Vagina (tissue), 2 donors: ENCODE measurements at regions not wholly inside any gene's neighbourhood (a gene's known extent, or its start where the extent isn't known, plus 50 kb on each side); places are given as distances from the start of the nearest gene placed in this dataset.

Experiments
- POLR2A ChIP-seq, 2 donors: fragments of 450-650 bp; IDR thresholded peaks; one replicate each; pipeline ENCODE4 v1.6.1; 2017; ENCODE audit warnings: antibody characterized with exemption in 2 of 2, mild to moderate bottlenecking in 2 of 2, moderate library complexity in 2 of 2
- POLR2AphosphoS5 ChIP-seq, 2 donors: sonication (generic); formaldehyde crosslinking; IDR thresholded peaks; one replicate each; pipeline ENCODE4 v1.9.0; 2017; ENCODE audit warnings: antibody characterized with exemption in 2 of 2, mild to moderate bottlenecking in 2 of 2, low read depth in 1 of 2; ENCODE audit not compliant: insufficient read depth in 1 of 2
- TF ChIP-seq, protein P1 (sequence below), 3 experiments: fragments of 450-650 bp in 2 of 3; fragments of 200-600 bp in 1 of 3; sonication (generic) in 1 of 3; IDR thresholded peaks; one replicate each; pipeline ENCODE4 v1.5.1; 2017 to 2019; ENCODE audit warnings: antibody characterized with exemption in 3 of 3, mild to moderate bottlenecking in 2 of 3, moderate library complexity in 2 of 3

GRCh38 chr5:34452170-34452828 lies 203.8 kb upstream of the RAI14 start:
- TF ChIP-seq, protein P1, sequence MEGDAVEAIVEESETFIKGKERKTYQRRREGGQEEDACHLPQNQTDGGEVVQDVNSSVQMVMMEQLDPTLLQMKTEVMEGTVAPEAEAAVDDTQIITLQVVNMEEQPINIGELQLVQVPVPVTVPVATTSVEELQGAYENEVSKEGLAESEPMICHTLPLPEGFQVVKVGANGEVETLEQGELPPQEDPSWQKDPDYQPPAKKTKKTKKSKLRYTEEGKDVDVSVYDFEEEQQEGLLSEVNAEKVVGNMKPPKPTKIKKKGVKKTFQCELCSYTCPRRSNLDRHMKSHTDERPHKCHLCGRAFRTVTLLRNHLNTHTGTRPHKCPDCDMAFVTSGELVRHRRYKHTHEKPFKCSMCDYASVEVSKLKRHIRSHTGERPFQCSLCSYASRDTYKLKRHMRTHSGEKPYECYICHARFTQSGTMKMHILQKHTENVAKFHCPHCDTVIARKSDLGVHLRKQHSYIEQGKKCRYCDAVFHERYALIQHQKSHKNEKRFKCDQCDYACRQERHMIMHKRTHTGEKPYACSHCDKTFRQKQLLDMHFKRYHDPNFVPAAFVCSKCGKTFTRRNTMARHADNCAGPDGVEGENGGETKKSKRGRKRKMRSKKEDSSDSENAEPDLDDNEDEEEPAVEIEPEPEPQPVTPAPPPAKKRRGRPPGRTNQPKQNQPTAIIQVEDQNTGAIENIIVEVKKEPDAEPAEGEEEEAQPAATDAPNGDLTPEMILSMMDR (IDR thresholded peaks at IDR 0.05) = no peak
- TF ChIP-seq POLR2A (IDR thresholded peaks at IDR 0.05) (no peak), POLR2AphosphoS5 (IDR thresholded peaks at IDR 0.05; ENCODE audit: insufficient read depth in 1 of 2, low read depth in 1 of 2) (no peak)
